H1 (cell line): ENCODE measurements at regions not wholly inside any gene's neighbourhood (a gene's known extent, or its start where the extent isn't known, plus 50 kb on each side); places are given as distances from the start of the nearest gene placed in this dataset.

Source experiments
- CTCF ChIA-PET: fragments of 300-600 bp; sonication (Branson Sonifier 250); formaldehyde crosslinking; loops from one replicate; lab custom pipeline; 2021; ENCODE audit not compliant: partially characterized antibody; lab: Charles Lee
- POLR2A ChIA-PET: fragments of 300-600 bp; sonication (Branson Sonifier 250); formaldehyde crosslinking; loops from one replicate; lab custom pipeline; 2021; ENCODE audit warnings: inconsistent platforms; ENCODE audit not compliant: partially characterized antibody; lab: Charles Lee
- DNase-seq, 2 experiments: peaks; one replicate each; pipeline versions ENCODE4 v3.0.0 to v3.0.0-alpha.2; 2010 to 2022; ENCODE audit warnings: low spot score in 2 of 2, low read depth in 1 of 2, mixed read lengths in 1 of 2
- FAIRE-seq: peaks from 2 replicates; lab custom pipeline; 2011; peaks lifted over from hg19 to GRCh38; lab: Jason Lieb, UNC
- H2AFZ ChIP-seq: 2 replicates; pipeline ENCODE4 v1.8.1; 2012; ENCODE audit warnings: low read length, inconsistent platforms
- H2AK5ac ChIP-seq: 2 replicates; pipeline ENCODE4 v1.6.1; 2013; ENCODE audit warnings: low read depth, low read length
- H2BK120ac ChIP-seq: replicated peaks from 2 replicates; pipeline ENCODE3; 2013; ENCODE audit warnings: low read depth, low read length, inconsistent platforms
- H2BK12ac ChIP-seq: 2 replicates; pipeline ENCODE4 v1.6.1; 2013; ENCODE audit warnings: low read depth, low read length
- H2BK15ac ChIP-seq: 2 replicates; pipeline ENCODE4 v1.6.1; 2013; ENCODE audit warnings: low read length
- H2BK20ac ChIP-seq: 2 replicates; pipeline ENCODE4 v1.6.1; 2013; ENCODE audit warnings: low read length
- H2BK5ac ChIP-seq: 2 replicates; pipeline ENCODE4 v1.6.1; 2013; ENCODE audit warnings: low read depth, low read length
- H3K14ac ChIP-seq: 2 replicates; pipeline ENCODE4 v1.6.1; 2013; ENCODE audit warnings: inconsistent platforms; ENCODE audit not compliant: insufficient read length
- H3K18ac ChIP-seq: 2 replicates; pipeline ENCODE4 v1.6.1; 2013; ENCODE audit warnings: low read length; ENCODE audit errors: extremely low read depth
- H3K23ac ChIP-seq: 2 replicates; pipeline ENCODE4 v1.6.1; 2013; ENCODE audit warnings: inconsistent platforms; ENCODE audit not compliant: insufficient read length
- H3K23me2 ChIP-seq: 2 replicates; pipeline ENCODE4 v1.6.1; 2013; ENCODE audit warnings: low read depth, low read length
- H3K27ac ChIP-seq: 2 replicates; pipeline ENCODE4 v1.6.1; 2011; ENCODE audit warnings: low read depth, low read length, inconsistent platforms
- H3K27me3 ChIP-seq, 4 experiments: replicated peaks in 1 of 4; 1 replicate in 1 of 4; 2 replicates in 3 of 4; pipeline versions ENCODE4 v1.6.1 to v1.8.1; 2011 to 2013; ENCODE audit warnings: low read length in 3 of 4, mild to moderate bottlenecking in 3 of 4, inconsistent platforms in 2 of 4, mixed read lengths in 2 of 4, moderate library complexity in 1 of 4; ENCODE audit not compliant: control insufficient read depth in 3 of 4, insufficient read depth in 3 of 4; ENCODE audit errors: extremely low read depth in 1 of 4
- H3K36me3 ChIP-seq, 4 experiments: 2 replicates each; pipeline versions ENCODE4 v1.6.1 to v1.8.1; 2011 to 2013; ENCODE audit warnings: mild to moderate bottlenecking in 4 of 4, low read length in 3 of 4, moderate library complexity in 2 of 4, control low read depth in 1 of 4, inconsistent platforms in 1 of 4; ENCODE audit not compliant: insufficient read depth in 4 of 4, control insufficient read depth in 2 of 4
- H3K4ac ChIP-seq: replicated peaks from 2 replicates; pipeline ENCODE3; 2013; ENCODE audit warnings: low read length, low read depth, mixed read lengths, inconsistent platforms; ENCODE audit not compliant: insufficient read length
- H3K4me1 ChIP-seq, 4 experiments: replicated peaks in 1 of 4; 1 replicate in 1 of 4; 2 replicates in 3 of 4; pipeline versions ENCODE4 v1.6.1 to v1.8.1; 2011 to 2013; ENCODE audit warnings: low read length in 3 of 4, inconsistent platforms in 2 of 4, mixed read lengths in 1 of 4; ENCODE audit not compliant: insufficient read depth in 4 of 4, control insufficient read depth in 3 of 4
- H3K4me2 ChIP-seq, 2 experiments: 2 replicates each; pipeline versions ENCODE4 v1.6.1 to v1.8.1; 2011 to 2013; ENCODE audit warnings: low read depth in 2 of 2, low read length in 2 of 2, control low read depth in 1 of 2, inconsistent platforms in 1 of 2, mild to moderate bottlenecking in 1 of 2; ENCODE audit not compliant: insufficient read depth in 1 of 2
- H3K4me3 ChIP-seq, 4 experiments: fragments of 200-600, 300-600 bp in 1 of 4; sonication (generic), shearing (Covaris generic), sonication (Bioruptor Twin) in 1 of 4; 2 replicates each; pipeline versions ENCODE4 v1.5.1 to v1.8.1; 2011 to 2016; ENCODE audit warnings: low read length in 4 of 4, low read depth in 3 of 4, control low read depth in 2 of 4, inconsistent platforms in 2 of 4, mild to moderate bottlenecking in 2 of 4, mixed read lengths in 1 of 4, moderate library complexity in 1 of 4; ENCODE audit not compliant: insufficient read depth in 2 of 4; ENCODE audit errors: extremely low read depth in 1 of 4
- H3K56ac ChIP-seq: replicated peaks from 2 replicates; pipeline ENCODE3; 2013; ENCODE audit warnings: low read depth, mild to moderate bottlenecking, mixed read lengths, low read length, inconsistent platforms; ENCODE audit not compliant: insufficient read length
- H3K79me1 ChIP-seq: 2 replicates; pipeline ENCODE4 v1.6.1; 2013; ENCODE audit warnings: low read depth, low read length, control low read depth
- H3K79me2 ChIP-seq, 2 experiments: 2 replicates each; pipeline versions ENCODE4 v1.6.1 to v1.8.1; 2012 to 2013; ENCODE audit warnings: low read length in 2 of 2, mild to moderate bottlenecking in 2 of 2, inconsistent platforms in 1 of 2; ENCODE audit not compliant: insufficient read depth in 2 of 2, control insufficient read depth in 1 of 2
- H3K9ac ChIP-seq, 4 experiments: replicated peaks in 1 of 4; 1 replicate in 1 of 4; 2 replicates in 3 of 4; pipeline versions ENCODE4 v1.6.1 to v1.8.1; 2011 to 2013; ENCODE audit warnings: low read depth in 3 of 4, low read length in 3 of 4, control low read depth in 2 of 4, mild to moderate bottlenecking in 2 of 4, moderate library complexity in 2 of 4, inconsistent platforms in 1 of 4; ENCODE audit errors: extremely low read depth in 1 of 4
- H3K9me3 ChIP-seq, 2 experiments: 2 replicates each; pipeline versions ENCODE4 v1.6.1 to v1.8.1; 2012 to 2013; ENCODE audit warnings: mild to moderate bottlenecking in 2 of 2, moderate library complexity in 2 of 2, control low read depth in 1 of 2, inconsistent platforms in 1 of 2, low read depth in 1 of 2, low read length in 1 of 2, mixed read lengths in 1 of 2; ENCODE audit not compliant: insufficient read depth in 2 of 2
- H4K20me1 ChIP-seq, 2 experiments: replicated peaks in 1 of 2; 2 replicates each; pipeline versions ENCODE3 to v1.8.1; 2011 to 2013; ENCODE audit warnings: inconsistent platforms in 2 of 2, low read length in 2 of 2, mild to moderate bottlenecking in 1 of 2; ENCODE audit not compliant: insufficient read depth in 2 of 2, control insufficient read depth in 1 of 2
- H4K5ac ChIP-seq: 2 replicates; pipeline ENCODE4 v1.6.1; 2013; ENCODE audit warnings: low read length, low read depth, mixed read lengths, inconsistent platforms; ENCODE audit not compliant: insufficient read length
- H4K8ac ChIP-seq: 2 replicates; pipeline ENCODE4 v1.8.0; 2013; ENCODE audit warnings: mild to moderate bottlenecking, moderate library complexity, low read length, inconsistent platforms; ENCODE audit not compliant: insufficient read depth; ENCODE audit errors: extremely low read depth
- H4K91ac ChIP-seq: replicated peaks from 2 replicates; pipeline ENCODE3; 2013; ENCODE audit warnings: low read length, mixed read lengths, inconsistent platforms; ENCODE audit not compliant: insufficient read length
- TF ChIP-seq, protein P1 (sequence below): IDR thresholded peaks from 2 replicates; pipeline ENCODE4 v1.6.1; 2012; ENCODE audit warnings: low read length, inconsistent platforms

DNA sequence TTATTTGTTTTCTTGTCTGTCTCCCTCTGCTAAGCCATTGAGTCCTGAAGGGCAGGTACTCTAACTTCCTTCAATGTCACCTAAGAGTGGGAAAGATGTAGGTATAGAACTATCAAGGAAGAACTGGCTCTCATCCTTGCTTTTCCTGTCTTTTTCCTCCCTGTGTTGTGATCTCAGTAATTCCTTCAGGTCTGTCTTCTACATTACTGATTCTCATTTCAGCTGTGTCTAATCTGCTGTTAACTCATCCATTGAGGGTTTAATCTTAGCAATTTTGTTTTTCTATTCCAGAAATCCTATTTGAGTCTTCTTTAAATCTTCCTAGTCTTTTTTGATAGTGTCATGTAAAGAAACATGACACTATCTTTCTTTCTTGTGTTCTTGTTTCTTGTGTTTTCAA is 124.5 kb upstream of the PLXNC1 start:
- H2AFZ ChIP-seq = no peak overlapping the region
- H3K4ac ChIP-seq = no peak overlapping the region
- H3K79me2 ChIP-seq = no peaks in the 10 kb centered on the region
- H4K91ac ChIP-seq = no peak overlapping the region
- no peak overlapping the region for H3K14ac ChIP-seq
- no peaks in the 10 kb centered on the region for H3K79me1 ChIP-seq
- no peak overlapping the region for H2BK20ac ChIP-seq
- H3K27me3 ChIP-seq = no peaks in the 10 kb centered on the region
- H2BK5ac ChIP-seq = no peak overlapping the region
- ChIA-PET CTCF (interaction anchor here (1.2 to 3.7 kb wide), 2 partner anchors 67 to 78 kb away, joined by 3 to 14 read pairs; no protein-coding TSS in a partner anchor), POLR2A (no interaction called here)
- no peak overlapping the region for H3K27ac ChIP-seq
- no peak overlapping the region for H3K23ac ChIP-seq
- H3K4me1 ChIP-seq = no peaks in the 10 kb centered on the region
- no peaks in the 10 kb centered on the region for H4K20me1 ChIP-seq
- no peak for DNase-seq
- no peak overlapping the region for H3K4me3 ChIP-seq
- H3K56ac ChIP-seq = no peak overlapping the region
- H3K9ac ChIP-seq = no peak overlapping the region
- no peak for FAIRE-seq
- H3K36me3 ChIP-seq = no peaks in the 10 kb centered on the region
- H2BK15ac ChIP-seq = no peak overlapping the region
- no peak overlapping the region for H3K18ac ChIP-seq
- no peak overlapping the region for H2BK12ac ChIP-seq
- H4K8ac ChIP-seq = no peak overlapping the region
- no peak overlapping the region for H4K5ac ChIP-seq
- H3K23me2 ChIP-seq = no peaks in the 10 kb centered on the region
- H3K9me3 ChIP-seq = peaks cover 17 to 19% of the 10 kb centered on the region in 2 experiments
- H2AK5ac ChIP-seq = no peak overlapping the region
- TF ChIP-seq, protein P1, sequence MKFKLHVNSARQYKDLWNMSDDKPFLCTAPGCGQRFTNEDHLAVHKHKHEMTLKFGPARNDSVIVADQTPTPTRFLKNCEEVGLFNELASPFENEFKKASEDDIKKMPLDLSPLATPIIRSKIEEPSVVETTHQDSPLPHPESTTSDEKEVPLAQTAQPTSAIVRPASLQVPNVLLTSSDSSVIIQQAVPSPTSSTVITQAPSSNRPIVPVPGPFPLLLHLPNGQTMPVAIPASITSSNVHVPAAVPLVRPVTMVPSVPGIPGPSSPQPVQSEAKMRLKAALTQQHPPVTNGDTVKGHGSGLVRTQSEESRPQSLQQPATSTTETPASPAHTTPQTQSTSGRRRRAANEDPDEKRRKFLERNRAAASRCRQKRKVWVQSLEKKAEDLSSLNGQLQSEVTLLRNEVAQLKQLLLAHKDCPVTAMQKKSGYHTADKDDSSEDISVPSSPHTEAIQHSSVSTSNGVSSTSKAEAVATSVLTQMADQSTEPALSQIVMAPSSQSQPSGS = no peak
- H3K4me2 ChIP-seq = no peak overlapping the region
- no peak overlapping the region for H2BK120ac ChIP-seq
